ENCODE measurements at regions not wholly inside any gene's neighbourhood (a gene's known extent, or its start where the extent isn't known, plus 50 kb on each side); places are given as distances from the start of the nearest gene placed in this dataset.

- no peak overlapping the region for H3K4me3 ChIP-seq (ENCODE audit: low read depth, low read length)
- no peak for TF ChIP-seq CTCF (conservative IDR thresholded peaks at IDR 0.05; ENCODE audit: low read depth, low read length)
- no peak for DNase-seq (ENCODE audit: low read depth)
Measured at GRCh38 chr13:26921918-26922317, 161.3 kb upstream of the GPR12 start.

- no peak for TF ChIP-seq CTCF (conservative IDR thresholded peaks at IDR 0.05; ENCODE audit: low read depth, low read length)
- no peak for DNase-seq (ENCODE audit: low read depth)
- no peak overlapping the region for H3K4me3 ChIP-seq (ENCODE audit: low read depth, low read length)
Measured at GRCh38 chr13:26920614-26921355, 160.2 kb upstream of the GPR12 start.

DNA sequence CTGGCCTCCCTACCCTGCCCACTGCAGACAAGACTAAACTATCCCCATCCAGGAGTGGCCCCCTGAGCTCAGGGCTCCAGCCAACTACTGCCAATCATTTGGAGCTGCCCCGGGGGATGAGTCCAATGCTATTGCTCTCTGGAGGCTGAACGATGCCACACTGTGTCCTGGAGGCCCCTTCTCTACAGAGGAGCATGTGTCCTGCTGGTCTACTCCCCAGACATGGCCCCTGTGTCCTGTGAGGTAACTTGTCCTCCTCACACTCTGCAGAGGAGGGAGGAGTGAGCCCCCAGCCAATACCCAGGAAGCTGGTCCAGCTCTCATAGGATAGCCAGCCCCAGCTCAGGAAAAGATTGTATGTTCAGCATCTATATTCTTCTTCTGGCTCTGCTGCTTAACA, 159.1 kb upstream of the GPR12 start:
- no peak overlapping the region for H3K4me3 ChIP-seq (ENCODE audit: low read depth, low read length)
- no peak for DNase-seq (ENCODE audit: low read depth)
- no peak for TF ChIP-seq CTCF (conservative IDR thresholded peaks at IDR 0.05; ENCODE audit: low read depth, low read length)

GRCh38 chr13:26919311-26919710, 158.7 kb upstream of the GPR12 start:
- DNase-seq (ENCODE audit: low read depth): no peak
- no peak for TF ChIP-seq CTCF (conservative IDR thresholded peaks at IDR 0.05; ENCODE audit: low read depth, low read length)
- H3K4me3 ChIP-seq (ENCODE audit: low read depth, low read length): no peak overlapping the region

GRCh38 chr13:26914624-26915023, 154.0 kb upstream of the GPR12 start:
- no peak overlapping the region for H3K4me3 ChIP-seq (ENCODE audit: low read depth, low read length)
- TF ChIP-seq CTCF (conservative IDR thresholded peaks at IDR 0.05; ENCODE audit: low read depth, low read length): no peak
- no peak for DNase-seq (ENCODE audit: low read depth)

DNA sequence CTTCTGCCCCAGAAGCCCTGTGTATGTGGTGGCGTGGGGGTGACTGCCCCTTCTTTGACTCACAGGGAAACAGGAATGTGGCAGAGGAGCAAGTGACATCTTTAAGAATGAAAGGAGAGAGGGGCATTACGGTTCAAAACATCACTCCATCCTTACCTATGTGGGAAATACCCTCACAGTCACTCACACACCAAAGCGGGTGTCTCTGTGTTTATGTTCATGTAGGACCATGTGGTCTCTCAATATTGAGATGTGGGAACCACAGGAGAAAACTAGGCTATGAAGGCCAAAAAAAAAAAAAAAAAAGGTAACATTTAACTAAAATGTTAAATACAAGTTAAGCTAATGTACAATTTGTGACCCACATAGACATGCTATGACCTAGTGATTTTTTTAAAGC, 153.6 kb upstream of the GPR12 start:
- TF ChIP-seq CTCF (conservative IDR thresholded peaks at IDR 0.05; ENCODE audit: low read depth, low read length): no peak
- no peak for DNase-seq (ENCODE audit: low read depth)
- no peak overlapping the region for H3K4me3 ChIP-seq (ENCODE audit: low read depth, low read length)

Data from epithelial cell of proximal tubule (primary cell).